Thoracic aorta (tissue), 2 donors: ENCODE measurements at regions not wholly inside any gene's neighbourhood (a gene's known extent, or its start where the extent isn't known, plus 50 kb on each side); places are given as distances from the start of the nearest gene placed in this dataset.

ENCODE experiments used
- ATAC-seq: fragments of 150-250 bp; one replicate; pipeline ENCODE4 v1.8.0; 2017; ENCODE audit warnings: low read depth; ENCODE audit not compliant: insufficient number of reproducible peaks, low FRiP score
- DNase-seq: peaks from one replicate; pipeline ENCODE4 v3.0.0-alpha.2; 2020; ENCODE audit warnings: low spot score
- H3K27ac ChIP-seq, 2 donors: fragments of 200-600 bp; sonication (generic); 1 replicate in 1 of 2; 2 replicates in 1 of 2; pipeline ENCODE4 v1.5.1; 2016; ENCODE audit warnings: mild to moderate bottlenecking in 2 of 2, moderate library complexity in 2 of 2
- H3K27me3 ChIP-seq: fragments of 200-600 bp; sonication (generic); replicated peaks from 2 replicates; pipeline ENCODE4 v1.6.0; 2016; ENCODE audit warnings: mild to moderate bottlenecking; ENCODE audit not compliant: insufficient read depth
- H3K36me3 ChIP-seq: fragments of 200-600 bp; sonication (generic); one replicate; pipeline ENCODE4 v1.5.1; 2016
- H3K4me1 ChIP-seq, 2 donors: fragments of 200-600 bp; sonication (generic); 1 replicate in 1 of 2; 2 replicates in 1 of 2; pipeline versions ENCODE4 v1.5.1 to v1.6.0; 2016; ENCODE audit warnings: low read depth in 2 of 2, mild to moderate bottlenecking in 1 of 2; ENCODE audit not compliant: control insufficient read depth in 1 of 2
- H3K4me3 ChIP-seq: fragments of 200-600 bp; sonication (generic); 2 replicates; pipeline ENCODE4 v1.5.1; 2016; ENCODE audit warnings: mild to moderate bottlenecking
- H3K9me3 ChIP-seq: fragments of 200-600 bp; sonication (generic); 2 replicates; pipeline ENCODE4 v1.5.1; 2016
- CTCF ChIP-seq: fragments of 200-600 bp; sonication (generic); IDR thresholded peaks from one replicate; pipeline ENCODE4 v1.5.1; 2019; ENCODE audit warnings: antibody characterized with exemption

GRCh38 chr2:236847538-236848263, 238.0 kb upstream of the COPS8 start:
- no peak for DNase-seq
- TF ChIP-seq CTCF: no peak
- H3K9me3 ChIP-seq: no peaks in the 10 kb centered on the region
- H3K4me1 ChIP-seq: peaks cover 6 to 14% of the 10 kb centered on the region in 2 donors
- no peak overlapping the region for H3K27ac ChIP-seq
- H3K36me3 ChIP-seq: no peaks in the 10 kb centered on the region
- H3K4me3 ChIP-seq: no peak overlapping the region
- no peaks in the 10 kb centered on the region for H3K27me3 ChIP-seq
- no peak for ATAC-seq

GRCh38 chr2:236848501-236848900, 237.2 kb upstream of the COPS8 start:
- Histone ChIP-seq H3K4me3 (no peak overlapping the region), H3K9me3 (no peaks in the 10 kb centered on the region), H3K4me1 (peaks cover 0 to 6% of the 10 kb centered on the region in 2 donors), H3K27ac (no peak overlapping the region), H3K36me3 (no peaks in the 10 kb centered on the region), H3K27me3 (no peaks in the 10 kb centered on the region)
- no peak for TF ChIP-seq CTCF
- ATAC-seq (no peak), DNase-seq (no peak)

- no peak for TF ChIP-seq CTCF
- Histone ChIP-seq H3K36me3 (no peaks in the 10 kb centered on the region), H3K4me3 (no peak overlapping the region), H3K27me3 (no peaks in the 10 kb centered on the region), H3K9me3 (no peaks in the 10 kb centered on the region), H3K27ac (no peak overlapping the region), H3K4me1 (no peaks in the 10 kb centered on the region)
- no peak for ATAC-seq
- DNase-seq: no peak
Observed at GRCh38 chr2:236849508-236849907, 236.2 kb upstream of the COPS8 start.

GRCh38 chr2:236849940-236850339, 235.7 kb upstream of the COPS8 start:
- H3K4me1 ChIP-seq: no peaks in the 10 kb centered on the region
- no peak overlapping the region for H3K4me3 ChIP-seq
- H3K27ac ChIP-seq: no peak overlapping the region
- no peaks in the 10 kb centered on the region for H3K27me3 ChIP-seq
- H3K36me3 ChIP-seq: no peaks in the 10 kb centered on the region
- ATAC-seq (no peak), DNase-seq (no peak)
- H3K9me3 ChIP-seq: no peaks in the 10 kb centered on the region
- no peak for TF ChIP-seq CTCF

- no peak overlapping the region for H3K4me3 ChIP-seq
- ATAC-seq: no peak
- no peak for TF ChIP-seq CTCF
- no peaks in the 10 kb centered on the region for H3K36me3 ChIP-seq
- H3K4me1 ChIP-seq: no peaks in the 10 kb centered on the region
- no peak overlapping the region for H3K27ac ChIP-seq
- H3K9me3 ChIP-seq: no peaks in the 10 kb centered on the region
- DNase-seq: no peak
- no peaks in the 10 kb centered on the region for H3K27me3 ChIP-seq
Observed at GRCh38 chr2:236851187-236851586, 234.5 kb upstream of the COPS8 start.
